SK-N-SH (cell line): ENCODE measurements at regions not wholly inside any gene's neighbourhood (a gene's known extent, or its start where the extent isn't known, plus 50 kb on each side); places are given as distances from the start of the nearest gene placed in this dataset.

Experiments
- EP300 ChIP-seq, 2 experiments: IDR thresholded peaks; 2 replicates each; pipeline versions ENCODE4 v1.4.0 to v1.6.1; 2012; ENCODE audit warnings: borderline replicate concordance in 1 of 2, low read depth in 1 of 2, low read length in 1 of 2
- EZH2phosphoT487 ChIP-seq: fragments of 200-600 bp; sonication (generic); IDR thresholded peaks from 2 replicates; pipeline ENCODE4 v1.6.1; 2017; ENCODE audit warnings: low read depth, mixed run types, mild to moderate bottlenecking, antibody characterized with exemption, moderate library complexity, borderline replicate concordance
- FOXM1 ChIP-seq: IDR thresholded peaks from 2 replicates; pipeline ENCODE4 v1.4.0; 2012; ENCODE audit warnings: low read depth, mild to moderate bottlenecking
- GABPA ChIP-seq: IDR thresholded peaks from 2 replicates; pipeline ENCODE4 v1.4.0; 2012; ENCODE audit warnings: low read depth, mild to moderate bottlenecking
- JUND ChIP-seq: IDR thresholded peaks from 2 replicates; pipeline ENCODE4 v1.4.0; 2012
- NRF1 ChIP-seq: IDR thresholded peaks from 2 replicates; pipeline ENCODE4 v1.6.1; 2012; ENCODE audit warnings: low read depth, mild to moderate bottlenecking, low read length
- RCOR1 ChIP-seq: fragments of 150-350 bp; IDR thresholded peaks from 2 replicates; pipeline ENCODE4 v1.6.1; 2017; ENCODE audit warnings: antibody characterized with exemption, low read length
- SIN3A ChIP-seq: IDR thresholded peaks from 2 replicates; pipeline ENCODE4 v1.6.1; 2012; ENCODE audit warnings: low read depth, mild to moderate bottlenecking, low read length, moderate library complexity, borderline replicate concordance
- SMC3 ChIP-seq: IDR thresholded peaks from 2 replicates; pipeline ENCODE4 v1.6.1; 2012; ENCODE audit warnings: low read depth, low read length, improper control_type of control experiment
- TEAD4 ChIP-seq: IDR thresholded peaks from 2 replicates; pipeline ENCODE4 v1.4.0; 2012; ENCODE audit warnings: mild to moderate bottlenecking, borderline replicate concordance; ENCODE audit not compliant: insufficient read depth
- YY1 ChIP-seq: IDR thresholded peaks from 2 replicates; pipeline ENCODE4 v1.4.0; 2012; ENCODE audit warnings: low read depth, mild to moderate bottlenecking
- TF ChIP-seq, protein P1 (sequence below): fragments of 200-600 bp; sonication (generic); IDR thresholded peaks from 2 replicates; pipeline ENCODE4 v1.6.1; 2017; ENCODE audit warnings: antibody characterized with exemption, mild to moderate bottlenecking, moderate library complexity
- TF ChIP-seq, protein P2 (sequence below): fragments of 150-350 bp; IDR thresholded peaks from 2 replicates; pipeline ENCODE4 v1.6.1; 2017; ENCODE audit warnings: antibody characterized with exemption, low read length, low read depth, borderline replicate concordance
- TF ChIP-seq, protein P3 (sequence below): IDR thresholded peaks from 2 replicates; pipeline ENCODE4 v1.4.0; 2012; ENCODE audit warnings: low read depth

DNA sequence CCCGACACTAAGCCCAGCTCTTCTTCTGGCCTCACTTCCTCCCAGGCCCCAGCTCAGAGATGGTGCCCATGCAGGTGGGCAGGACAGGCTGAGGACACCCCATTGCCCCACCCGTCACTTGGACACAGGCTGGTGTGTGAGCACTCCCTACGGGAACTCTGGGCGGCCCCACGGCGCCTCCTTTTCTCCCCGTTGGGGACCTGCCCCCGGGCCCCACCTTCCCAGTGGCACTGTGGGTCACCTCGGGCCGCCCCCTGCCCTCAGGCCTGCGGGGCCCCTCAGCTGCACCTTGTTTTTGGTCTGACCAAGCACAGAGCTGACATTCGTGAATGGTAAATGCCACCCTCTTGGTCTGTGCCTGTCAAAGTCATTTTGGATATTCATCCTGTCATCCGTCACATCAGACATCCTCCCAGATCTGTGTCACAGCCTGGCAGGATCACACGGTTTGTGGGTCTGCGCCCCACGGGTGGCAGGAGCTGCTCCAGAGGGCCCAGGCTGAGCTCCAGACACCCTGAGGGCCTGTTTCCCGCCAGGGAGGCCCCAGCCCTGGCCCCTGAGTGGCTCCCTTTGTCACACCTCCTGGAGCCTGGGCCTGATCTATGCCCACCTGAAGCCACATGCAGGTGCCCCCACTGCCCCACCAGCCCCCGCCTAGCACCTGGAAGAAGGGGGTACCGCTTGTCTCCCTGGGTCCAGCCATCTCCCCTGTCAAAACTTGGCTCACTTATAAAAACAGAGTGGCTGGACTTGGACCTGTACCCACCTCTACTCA, 1188.5 kb downstream of the BRD1 start:
- TF ChIP-seq, protein P1, sequence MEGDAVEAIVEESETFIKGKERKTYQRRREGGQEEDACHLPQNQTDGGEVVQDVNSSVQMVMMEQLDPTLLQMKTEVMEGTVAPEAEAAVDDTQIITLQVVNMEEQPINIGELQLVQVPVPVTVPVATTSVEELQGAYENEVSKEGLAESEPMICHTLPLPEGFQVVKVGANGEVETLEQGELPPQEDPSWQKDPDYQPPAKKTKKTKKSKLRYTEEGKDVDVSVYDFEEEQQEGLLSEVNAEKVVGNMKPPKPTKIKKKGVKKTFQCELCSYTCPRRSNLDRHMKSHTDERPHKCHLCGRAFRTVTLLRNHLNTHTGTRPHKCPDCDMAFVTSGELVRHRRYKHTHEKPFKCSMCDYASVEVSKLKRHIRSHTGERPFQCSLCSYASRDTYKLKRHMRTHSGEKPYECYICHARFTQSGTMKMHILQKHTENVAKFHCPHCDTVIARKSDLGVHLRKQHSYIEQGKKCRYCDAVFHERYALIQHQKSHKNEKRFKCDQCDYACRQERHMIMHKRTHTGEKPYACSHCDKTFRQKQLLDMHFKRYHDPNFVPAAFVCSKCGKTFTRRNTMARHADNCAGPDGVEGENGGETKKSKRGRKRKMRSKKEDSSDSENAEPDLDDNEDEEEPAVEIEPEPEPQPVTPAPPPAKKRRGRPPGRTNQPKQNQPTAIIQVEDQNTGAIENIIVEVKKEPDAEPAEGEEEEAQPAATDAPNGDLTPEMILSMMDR, result no peak
- no peak for TF ChIP-seq EZH2phosphoT487
- no peak for TF ChIP-seq JUND
- no peak for TF ChIP-seq NRF1
- no peak for TF ChIP-seq SIN3A
- no peak for TF ChIP-seq FOXM1
- TF ChIP-seq, protein P2, sequence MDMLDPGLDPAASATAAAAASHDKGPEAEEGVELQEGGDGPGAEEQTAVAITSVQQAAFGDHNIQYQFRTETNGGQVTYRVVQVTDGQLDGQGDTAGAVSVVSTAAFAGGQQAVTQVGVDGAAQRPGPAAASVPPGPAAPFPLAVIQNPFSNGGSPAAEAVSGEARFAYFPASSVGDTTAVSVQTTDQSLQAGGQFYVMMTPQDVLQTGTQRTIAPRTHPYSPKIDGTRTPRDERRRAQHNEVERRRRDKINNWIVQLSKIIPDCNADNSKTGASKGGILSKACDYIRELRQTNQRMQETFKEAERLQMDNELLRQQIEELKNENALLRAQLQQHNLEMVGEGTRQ, result no peak
- no peak for TF ChIP-seq TEAD4
- TF ChIP-seq RCOR1, result no peak
- no peak for TF ChIP-seq GABPA
- TF ChIP-seq YY1, result no peak
- no peak for TF ChIP-seq SMC3
- TF ChIP-seq, protein P3, sequence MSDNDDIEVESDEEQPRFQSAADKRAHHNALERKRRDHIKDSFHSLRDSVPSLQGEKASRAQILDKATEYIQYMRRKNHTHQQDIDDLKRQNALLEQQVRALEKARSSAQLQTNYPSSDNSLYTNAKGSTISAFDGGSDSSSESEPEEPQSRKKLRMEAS, result no peak
- TF ChIP-seq EP300 (IDR thresholded peaks at IDR 0.05; ENCODE audit: borderline replicate concordance in 1 of 2, low read depth in 1 of 2, low read length in 1 of 2), result no peak
